OCI-LY1 (cell line): ENCODE measurements at regions not wholly inside any gene's neighbourhood (a gene's known extent, or its start where the extent isn't known, plus 50 kb on each side); places are given as distances from the start of the nearest gene placed in this dataset.

Source experiments
- H2AFZ ChIP-seq: fragments of 200-600 bp; sonication (generic), shearing (Covaris generic); 2 replicates; pipeline ENCODE4 v1.6.0; 2014; ENCODE audit warnings: antibody characterized with exemption, mild to moderate bottlenecking, low read length
- H3F3A ChIP-seq: fragments of 200-600 bp; sonication (generic), shearing (Covaris generic); 2 replicates; pipeline ENCODE4 v1.6.0; 2014; ENCODE audit warnings: mild to moderate bottlenecking, antibody characterized with exemption, low read length, moderate library complexity; ENCODE audit not compliant: insufficient read depth
- H3K27ac ChIP-seq: fragments of 200-600 bp; sonication (generic); 2 replicates; pipeline ENCODE4 v1.5.1; 2014; ENCODE audit warnings: low read length, mixed run types, mild to moderate bottlenecking, low read depth; ENCODE audit not compliant: poor library complexity, severe bottlenecking
- H3K27me3 ChIP-seq: fragments of 200-600 bp; sonication (generic); 2 replicates; pipeline ENCODE4 v1.6.0; 2014; ENCODE audit warnings: antibody characterized with exemption, mild to moderate bottlenecking, low read length, moderate library complexity; ENCODE audit not compliant: insufficient read depth
- H3K36me3 ChIP-seq: fragments of 200-600 bp; sonication (generic); 2 replicates; pipeline ENCODE4 v1.6.1; 2014; ENCODE audit warnings: mild to moderate bottlenecking, antibody characterized with exemption, low read length, moderate library complexity, mixed read lengths; ENCODE audit not compliant: insufficient read depth
- H3K4me1 ChIP-seq: fragments of 200-600 bp; sonication (generic); 2 replicates; pipeline ENCODE4 v1.5.1; 2014; ENCODE audit warnings: mild to moderate bottlenecking, low read length, moderate library complexity; ENCODE audit not compliant: insufficient read depth, severe bottlenecking
- H3K4me2 ChIP-seq: fragments of 200-600 bp; sonication (generic), shearing (Covaris generic); 2 replicates; pipeline ENCODE4 v1.6.1; 2014; ENCODE audit warnings: low read length
- H3K4me3 ChIP-seq: fragments of 200-600 bp; sonication (generic); 2 replicates; pipeline ENCODE4 v1.5.1; 2014; ENCODE audit warnings: low read length, low read depth, mild to moderate bottlenecking, mixed read lengths; ENCODE audit not compliant: poor library complexity, severe bottlenecking
- H3K79me2 ChIP-seq: fragments of 200-600 bp; shearing (Covaris generic); 2 replicates; pipeline ENCODE4 v1.6.1; 2016; ENCODE audit warnings: mixed run types, low read length, mixed read lengths; ENCODE audit not compliant: insufficient read depth
- H3K9ac ChIP-seq: fragments of 200-600 bp; sonication (generic), shearing (Covaris generic); 2 replicates; pipeline ENCODE4 v1.6.1; 2014; ENCODE audit warnings: mild to moderate bottlenecking, low read length, mixed read lengths
- H3K9me2 ChIP-seq: fragments of 200-600 bp; sonication (generic), shearing (Covaris generic); 2 replicates; pipeline ENCODE4 v1.6.1; 2014; ENCODE audit warnings: low read depth, mild to moderate bottlenecking, low read length, mixed read lengths
- H3K9me3 ChIP-seq: fragments of 200-600 bp; shearing (Covaris generic); 2 replicates; pipeline ENCODE4 v1.6.1; 2014; ENCODE audit warnings: low read length, mixed read lengths
- H4K20me1 ChIP-seq: fragments of 200-600 bp; sonication (generic), shearing (Covaris generic); 2 replicates; pipeline ENCODE4 v1.6.0; 2016; ENCODE audit warnings: mild to moderate bottlenecking, low read length; ENCODE audit not compliant: insufficient read depth
- CTCF ChIP-seq: fragments of 200-600 bp; sonication (generic), shearing (Covaris generic); IDR thresholded peaks from 2 replicates; pipeline ENCODE4 v1.5.1; 2017; ENCODE audit warnings: mild to moderate bottlenecking, antibody characterized with exemption, low read length, moderate library complexity, mixed read lengths
- EZH2 ChIP-seq: fragments of 200-600 bp; sonication (generic), shearing (Covaris generic); IDR thresholded peaks from 2 replicates; pipeline ENCODE4 v1.8.0; 2017; ENCODE audit warnings: borderline replicate concordance, mixed run types, mild to moderate bottlenecking, antibody characterized with exemption, low read length, moderate library complexity, mixed read lengths

GRCh38 chr3:13202744-13203397 is 129.6 kb upstream of the IQSEC1 start:
- H4K20me1 ChIP-seq = no peaks in the 10 kb centered on the region
- H3K36me3 ChIP-seq = no peaks in the 10 kb centered on the region
- H3K9me2 ChIP-seq = no peaks in the 10 kb centered on the region
- H3K9me3 ChIP-seq = no peaks in the 10 kb centered on the region
- H3K27me3 ChIP-seq = no peaks in the 10 kb centered on the region
- no peak overlapping the region for H3K9ac ChIP-seq
- H3K4me1 ChIP-seq = no peaks in the 10 kb centered on the region
- no peak overlapping the region for H3K4me2 ChIP-seq
- TF ChIP-seq EZH2 (no peak), CTCF (no peak)
- no peaks in the 10 kb centered on the region for H3F3A ChIP-seq
- no peak overlapping the region for H3K4me3 ChIP-seq
- no peaks in the 10 kb centered on the region for H3K79me2 ChIP-seq
- H2AFZ ChIP-seq = no peak overlapping the region
- H3K27ac ChIP-seq = no peak overlapping the region

- Histone ChIP-seq H3K4me3 (no peak overlapping the region), H3K27me3 (no peaks in the 10 kb centered on the region), H3K36me3 (no peaks in the 10 kb centered on the region), H3F3A (no peaks in the 10 kb centered on the region), H3K9me2 (no peaks in the 10 kb centered on the region), H3K4me1 (no peaks in the 10 kb centered on the region), H3K4me2 (no peak overlapping the region), H3K27ac (no peak overlapping the region), H2AFZ (no peak overlapping the region), H3K79me2 (no peaks in the 10 kb centered on the region), H3K9ac (no peak overlapping the region), H4K20me1 (no peaks in the 10 kb centered on the region), H3K9me3 (no peaks in the 10 kb centered on the region)
- TF ChIP-seq EZH2 (no peak), CTCF (no peak)
Observed at GRCh38 chr3:13201851-13202250, 128.6 kb upstream of the IQSEC1 start.

- Histone ChIP-seq H2AFZ (no peak overlapping the region), H3K27ac (no peak overlapping the region), H3F3A (no peaks in the 10 kb centered on the region), H3K4me2 (no peak overlapping the region), H3K9me3 (no peaks in the 10 kb centered on the region), H3K9me2 (no peaks in the 10 kb centered on the region), H3K4me3 (no peak overlapping the region), H3K27me3 (no peaks in the 10 kb centered on the region), H3K79me2 (no peaks in the 10 kb centered on the region), H3K4me1 (no peaks in the 10 kb centered on the region), H3K36me3 (no peaks in the 10 kb centered on the region), H3K9ac (no peak overlapping the region), H4K20me1 (no peaks in the 10 kb centered on the region)
- TF ChIP-seq CTCF (peak; percentile 40), EZH2 (no peak)
Observed at GRCh38 chr3:13200946-13201345, 127.7 kb upstream of the IQSEC1 start.
